Right lobe of liver (tissue), 6 donors: ENCODE measurements at regions not wholly inside any gene's neighbourhood (a gene's known extent, or its start where the extent isn't known, plus 50 kb on each side); places are given as distances from the start of the nearest gene placed in this dataset.

Experiments used
- ATAC-seq, 4 donors: fragments of 200-7000 bp; cut with Tn5 transposase; one replicate each; pipeline ENCODE4 v1.9.1; 2020; ENCODE audit warnings: mild to moderate bottlenecking in 4 of 4, moderate library complexity in 4 of 4
- DNase-seq, 3 donors: peaks; one replicate each; pipeline ENCODE4 v3.0.0-alpha.2; 2020
- H3K27ac ChIP-seq, 3 donors: fragments of 200-600 bp; one replicate each; pipeline ENCODE4 v1.8.0; 2022
- H3K27me3 ChIP-seq, 2 donors: fragments of 200-600 bp; one replicate each; pipeline ENCODE4 v1.8.0; 2022
- H3K36me3 ChIP-seq, 4 donors: fragments of 200-600 bp; sonication (generic) in 1 of 4; one replicate each; pipeline versions ENCODE4 v1.5.1 to v1.8.0; 2017 to 2022; ENCODE audit warnings: control low read depth in 1 of 4
- H3K4me1 ChIP-seq, 4 donors: fragments of 200-600 bp; sonication (generic) in 1 of 4; one replicate each; pipeline versions ENCODE4 v1.5.1 to v1.8.0; 2017 to 2022; ENCODE audit warnings: control low read depth in 1 of 4
- H3K4me3 ChIP-seq, 3 donors: fragments of 200-600 bp; one replicate each; pipeline ENCODE4 v1.8.0; 2022
- H3K9me3 ChIP-seq, 4 donors: fragments of 200-600 bp; sonication (generic) in 1 of 4; one replicate each; pipeline versions ENCODE4 v1.5.1 to v1.8.0; 2017 to 2022; ENCODE audit warnings: control low read depth in 1 of 4
- POLR2A ChIP-seq: fragments of 450-650 bp; IDR thresholded peaks from one replicate; pipeline ENCODE4 v1.6.1; 2017; ENCODE audit warnings: antibody characterized with exemption, mild to moderate bottlenecking
- WGBS: methylation state at CpG from one replicate; pipeline ENCODE4 v1.1.6; 2018; ENCODE audit warnings: low coverage, low lambda C conversion rate; ENCODE audit not compliant: insufficient coverage; ENCODE audit errors: missing lambda C conversion rate; 5-methylcytosine and 5-hydroxymethylcytosine counted together
- intact Hi-C, 2 donors: fragments of 100-400 bp; cut with DNase I; formaldehyde crosslinking; loops; one replicate each; pipeline versions ENCODE4 v1.11.2 to v1.14.1; 2022
- TF ChIP-seq, protein P1 (sequence below), 4 donors: fragments of 200-600 bp in 3 of 4; fragments of 450-650 bp in 1 of 4; IDR thresholded peaks; one replicate each; pipeline versions ENCODE4 v1.5.1 to v1.8.0; 2016 to 2022; ENCODE audit warnings: antibody characterized with exemption in 4 of 4, mild to moderate bottlenecking in 2 of 4
- donor health status: DM: no; HTN: yes; CAD: no.
- donor health status: DM: no; HTN: no; CAD: no.
- donor health status: DM: no; HTN: no; CAD: no.
- donor health status: DM: no; HTN: yes; CAD: no.
- donor health status: DM: no; HTN: yes; CAD: no.

DNA sequence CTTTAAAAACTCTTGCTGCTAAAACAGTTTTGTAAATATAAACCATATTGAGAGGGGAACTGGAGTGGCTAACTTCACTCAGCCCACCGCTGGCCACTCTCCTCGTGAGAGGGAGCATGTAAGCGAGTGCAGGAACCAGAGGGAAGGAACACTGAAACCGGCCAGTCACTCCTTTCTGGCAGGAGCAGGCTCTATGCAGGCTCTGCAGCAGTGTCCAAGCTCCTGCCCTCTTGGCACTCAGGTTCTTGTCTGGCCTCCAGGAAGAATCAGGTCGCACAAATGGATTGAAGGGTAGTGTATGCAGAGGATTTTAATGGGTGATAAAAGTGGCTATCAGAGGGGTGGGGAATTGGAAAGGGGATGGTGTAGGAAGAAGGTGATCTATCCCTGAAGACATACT, 157.7 kb downstream of the TMX3 start:
- Histone ChIP-seq H3K4me3 (no peak overlapping the region), H3K4me1 (no peaks in the 10 kb centered on the region), H3K36me3 (no peaks in the 10 kb centered on the region), H3K27ac (no peak overlapping the region), H3K27me3 (no peaks in the 10 kb centered on the region), H3K9me3 (no peaks in the 10 kb centered on the region)
- DNase-seq (no peak), ATAC-seq (no peak)
- TF ChIP-seq, protein P1, sequence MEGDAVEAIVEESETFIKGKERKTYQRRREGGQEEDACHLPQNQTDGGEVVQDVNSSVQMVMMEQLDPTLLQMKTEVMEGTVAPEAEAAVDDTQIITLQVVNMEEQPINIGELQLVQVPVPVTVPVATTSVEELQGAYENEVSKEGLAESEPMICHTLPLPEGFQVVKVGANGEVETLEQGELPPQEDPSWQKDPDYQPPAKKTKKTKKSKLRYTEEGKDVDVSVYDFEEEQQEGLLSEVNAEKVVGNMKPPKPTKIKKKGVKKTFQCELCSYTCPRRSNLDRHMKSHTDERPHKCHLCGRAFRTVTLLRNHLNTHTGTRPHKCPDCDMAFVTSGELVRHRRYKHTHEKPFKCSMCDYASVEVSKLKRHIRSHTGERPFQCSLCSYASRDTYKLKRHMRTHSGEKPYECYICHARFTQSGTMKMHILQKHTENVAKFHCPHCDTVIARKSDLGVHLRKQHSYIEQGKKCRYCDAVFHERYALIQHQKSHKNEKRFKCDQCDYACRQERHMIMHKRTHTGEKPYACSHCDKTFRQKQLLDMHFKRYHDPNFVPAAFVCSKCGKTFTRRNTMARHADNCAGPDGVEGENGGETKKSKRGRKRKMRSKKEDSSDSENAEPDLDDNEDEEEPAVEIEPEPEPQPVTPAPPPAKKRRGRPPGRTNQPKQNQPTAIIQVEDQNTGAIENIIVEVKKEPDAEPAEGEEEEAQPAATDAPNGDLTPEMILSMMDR (IDR thresholded peaks at IDR 0.05) = no peak
- TF ChIP-seq POLR2A = no peak
- intact Hi-C loops = no loop called here
- WGBS = 58% methylated on average over 4 of the region's 5 CpGs

DNA sequence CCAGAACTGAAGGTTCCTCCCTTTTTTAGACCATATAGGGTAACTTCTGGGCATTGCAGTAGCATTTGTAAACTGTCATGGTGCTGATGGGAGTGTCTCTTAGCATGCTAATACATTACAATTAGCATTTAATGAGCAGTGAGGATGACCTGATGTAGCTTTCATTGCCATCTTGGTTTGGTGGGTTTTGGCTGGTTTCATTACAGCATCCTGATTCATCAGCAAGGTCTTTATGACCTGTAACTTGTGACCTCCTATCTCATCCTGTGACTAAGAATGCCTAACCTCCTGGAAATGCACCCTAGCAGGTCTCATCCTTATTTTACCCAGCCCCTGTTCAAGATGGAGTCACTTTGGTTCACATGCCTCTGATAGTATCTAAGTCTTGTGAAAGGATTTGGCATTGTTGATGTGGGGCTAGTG, 159.0 kb downstream of the TMX3 start:
- H3K36me3 ChIP-seq = no peaks in the 10 kb centered on the region
- no peaks in the 10 kb centered on the region for H3K9me3 ChIP-seq
- TF ChIP-seq, protein P1 (IDR thresholded peaks at IDR 0.05) = no peak
- no peak for TF ChIP-seq POLR2A
- no peak overlapping the region for H3K27ac ChIP-seq
- H3K4me1 ChIP-seq = no peaks in the 10 kb centered on the region
- DNase-seq (no peak), ATAC-seq (no peak)
- intact Hi-C loops = no loop called here
- no peaks in the 10 kb centered on the region for H3K27me3 ChIP-seq
- no peak overlapping the region for H3K4me3 ChIP-seq

DNA sequence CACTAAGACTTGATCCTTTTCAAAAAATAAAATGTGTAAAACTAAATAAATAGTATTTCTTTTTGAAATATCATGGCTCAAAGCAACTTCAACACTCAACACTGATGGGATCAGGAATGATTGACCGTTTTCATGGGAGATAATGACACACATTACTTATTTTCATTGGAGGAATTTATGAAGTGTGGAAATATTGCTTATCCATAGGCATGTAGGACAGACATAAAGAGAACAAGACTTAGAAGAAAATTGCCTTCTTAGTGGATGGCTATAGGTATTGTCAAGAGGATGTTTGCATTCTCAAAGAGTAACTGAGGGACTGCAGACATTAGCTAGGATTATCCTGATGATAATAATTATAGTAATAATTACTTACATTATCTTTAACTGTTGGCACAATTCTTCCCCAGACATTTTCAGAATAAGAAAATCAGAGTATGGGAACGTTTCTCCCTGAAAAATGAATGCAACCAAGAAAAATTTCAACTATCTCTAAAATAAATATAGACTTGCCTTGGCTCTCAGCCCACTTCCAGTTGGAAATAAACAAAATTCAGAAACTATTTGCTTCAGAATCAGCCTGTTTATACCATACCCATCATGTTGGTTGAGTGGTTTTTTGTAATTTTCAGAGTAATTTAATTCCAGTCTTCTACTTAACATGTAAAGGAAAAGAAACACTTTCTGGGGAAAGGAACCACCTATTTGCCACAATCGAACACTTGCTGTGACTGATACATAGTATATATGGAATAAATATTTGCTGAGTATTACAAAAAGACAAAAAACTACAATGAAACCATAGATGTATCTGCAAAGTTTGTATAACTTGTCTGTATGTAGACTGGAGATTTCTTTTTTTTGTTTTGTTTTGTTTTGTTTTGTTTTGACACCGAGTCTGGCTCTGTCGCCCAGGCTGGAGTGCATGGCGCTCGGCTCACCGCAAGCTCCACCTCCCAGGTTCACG, 165.7 kb downstream of the TMX3 start:
- Histone ChIP-seq H3K9me3 (no peaks in the 10 kb centered on the region), H3K27ac (no peak overlapping the region), H3K4me3 (no peak overlapping the region), H3K27me3 (no peaks in the 10 kb centered on the region), H3K36me3 (no peaks in the 10 kb centered on the region), H3K4me1 (no peaks in the 10 kb centered on the region)
- DNase-seq = no peak
- 59% methylated on average over 9 of the region's 9 CpGs for WGBS
- ATAC-seq = no peak
- intact Hi-C loops = no loop called here
- TF ChIP-seq POLR2A = no peak
- TF ChIP-seq, protein P1 (IDR thresholded peaks at IDR 0.05) = no peak

DNA sequence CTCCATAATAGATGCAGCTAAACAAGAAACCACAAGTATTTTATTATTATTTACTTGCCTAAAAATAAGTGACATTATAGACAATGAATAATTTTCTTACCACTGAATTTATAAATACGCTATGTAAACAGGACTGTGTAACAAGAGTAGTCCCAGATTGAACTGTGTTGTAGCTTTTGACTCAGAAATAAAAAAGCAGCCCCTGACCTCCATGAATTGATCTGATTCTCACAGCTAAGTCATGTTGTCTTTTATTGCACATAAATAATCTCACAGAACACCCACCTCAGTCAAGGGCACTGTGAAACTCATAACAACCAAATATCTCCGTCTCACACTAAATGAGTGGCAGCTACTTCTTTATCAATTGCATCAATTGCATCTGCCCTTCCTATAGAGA, 171.6 kb downstream of the TMX3 start:
- intact Hi-C loops = no loop called here
- H3K4me3 ChIP-seq = no peak overlapping the region
- TF ChIP-seq, protein P1 (IDR thresholded peaks at IDR 0.05) = no peak
- no peak for TF ChIP-seq POLR2A
- H3K27ac ChIP-seq = no peak overlapping the region
- no peaks in the 10 kb centered on the region for H3K4me1 ChIP-seq
- no peaks in the 10 kb centered on the region for H3K9me3 ChIP-seq
- H3K36me3 ChIP-seq = no peaks in the 10 kb centered on the region
- no peak for ATAC-seq
- no peak for DNase-seq
- H3K27me3 ChIP-seq = no peaks in the 10 kb centered on the region
- WGBS = 45% methylated on average over 2 of the region's 2 CpGs
